Fibroblast of lung (primary cell): ENCODE measurements at regions not wholly inside any gene's neighbourhood (a gene's known extent, or its start where the extent isn't known, plus 50 kb on each side); places are given as distances from the start of the nearest gene placed in this dataset.

Experiments used
- EZH2 ChIP-seq: IDR thresholded peaks from 2 replicates; pipeline ENCODE4 v1.5.1; 2012; ENCODE audit warnings: low read length, control low read depth, mild to moderate bottlenecking; ENCODE audit errors: missing control alignments
- TF ChIP-seq, protein P1 (sequence below), 2 donors: IDR thresholded peaks in 1 of 2; conservative IDR thresholded peaks in 1 of 2; 1 replicate in 1 of 2; 2 replicates in 1 of 2; pipeline ENCODE4 v1.5.1; 2011 to 2012; ENCODE audit warnings: low read length in 2 of 2, control low read depth in 1 of 2, inconsistent platforms in 1 of 2, low read depth in 1 of 2, mild to moderate bottlenecking in 1 of 2

DNA sequence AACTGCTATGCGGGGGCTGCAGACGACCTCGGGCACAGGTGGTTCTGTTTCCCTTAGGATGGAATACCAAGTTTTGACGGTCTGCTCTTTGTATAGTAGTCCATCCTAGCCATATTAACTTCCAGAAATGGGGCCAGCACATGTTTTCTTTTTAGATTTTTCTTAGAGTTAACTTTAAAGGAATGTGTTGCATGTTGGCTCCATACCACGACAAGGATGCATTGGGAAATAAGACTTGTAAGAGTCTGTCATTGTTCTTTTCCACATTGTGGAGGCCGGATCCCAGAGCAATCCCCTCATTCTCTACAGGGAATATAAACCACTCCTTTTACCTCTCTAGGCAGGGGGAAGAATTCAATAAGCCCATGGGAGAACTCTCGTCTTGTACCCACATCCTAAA is 87.1 kb upstream of the PLSCR4 start:
- TF ChIP-seq, protein P1, sequence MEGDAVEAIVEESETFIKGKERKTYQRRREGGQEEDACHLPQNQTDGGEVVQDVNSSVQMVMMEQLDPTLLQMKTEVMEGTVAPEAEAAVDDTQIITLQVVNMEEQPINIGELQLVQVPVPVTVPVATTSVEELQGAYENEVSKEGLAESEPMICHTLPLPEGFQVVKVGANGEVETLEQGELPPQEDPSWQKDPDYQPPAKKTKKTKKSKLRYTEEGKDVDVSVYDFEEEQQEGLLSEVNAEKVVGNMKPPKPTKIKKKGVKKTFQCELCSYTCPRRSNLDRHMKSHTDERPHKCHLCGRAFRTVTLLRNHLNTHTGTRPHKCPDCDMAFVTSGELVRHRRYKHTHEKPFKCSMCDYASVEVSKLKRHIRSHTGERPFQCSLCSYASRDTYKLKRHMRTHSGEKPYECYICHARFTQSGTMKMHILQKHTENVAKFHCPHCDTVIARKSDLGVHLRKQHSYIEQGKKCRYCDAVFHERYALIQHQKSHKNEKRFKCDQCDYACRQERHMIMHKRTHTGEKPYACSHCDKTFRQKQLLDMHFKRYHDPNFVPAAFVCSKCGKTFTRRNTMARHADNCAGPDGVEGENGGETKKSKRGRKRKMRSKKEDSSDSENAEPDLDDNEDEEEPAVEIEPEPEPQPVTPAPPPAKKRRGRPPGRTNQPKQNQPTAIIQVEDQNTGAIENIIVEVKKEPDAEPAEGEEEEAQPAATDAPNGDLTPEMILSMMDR (conservative IDR thresholded peaks at IDR 0.05 in 1 of 2, IDR thresholded peaks at IDR 0.05 in 1 of 2; ENCODE audit: low read depth in 1 of 2, low read length in 2 of 2), result no peak
- TF ChIP-seq EZH2, result no peak
